NCI-H446 (cell line): ENCODE measurements at regions not wholly inside any gene's neighbourhood (a gene's known extent, or its start where the extent isn't known, plus 50 kb on each side); places are given as distances from the start of the nearest gene placed in this dataset.

Experiments used
- DNase-seq, 2 experiments: peaks; one replicate each; lab custom pipeline; 2025; lab: John Stamatoyannopoulos, UW

GRCh38 chr1:221812905-221813597, 71.2 kb upstream of the DUSP10 start:
- no peak for DNase-seq

GRCh38 chr1:221812088-221812752, 70.3 kb upstream of the DUSP10 start:
- DNase-seq = no peak

GRCh38 chr1:221810406-221810805, 68.5 kb upstream of the DUSP10 start:
- no peak for DNase-seq

- DNase-seq = no peak
Measured at GRCh38 chr1:221809091-221810029, 67.5 kb upstream of the DUSP10 start.

- peak in 1 of 2 experiments; percentile 36 for DNase-seq
Measured at GRCh38 chr1:221806984-221807383, 65.1 kb upstream of the DUSP10 start.

- no peak for DNase-seq
Measured at GRCh38 chr1:221806236-221806635, 64.3 kb upstream of the DUSP10 start.

GRCh38 chr1:221805121-221805520, 63.2 kb upstream of the DUSP10 start:
- DNase-seq = no peak

GRCh38 chr1:221804303-221804702, 62.4 kb upstream of the DUSP10 start:
- DNase-seq = no peak

- peak in 1 of 2 experiments; percentile 3 for DNase-seq
Measured at GRCh38 chr1:221801773-221802516, 60.1 kb upstream of the DUSP10 start.

GRCh38 chr1:221801251-221801661, 59.4 kb upstream of the DUSP10 start:
- DNase-seq = no peak

- no peak for DNase-seq
Measured at GRCh38 chr1:221800831-221801230, 58.9 kb upstream of the DUSP10 start.

GRCh38 chr1:221797506-221797905, 55.6 kb upstream of the DUSP10 start:
- DNase-seq = no peak

- no peak for DNase-seq
Measured at GRCh38 chr1:221796700-221797099, 54.8 kb upstream of the DUSP10 start.

GRCh38 chr1:221795380-221795779, 53.5 kb upstream of the DUSP10 start:
- no peak for DNase-seq

GRCh38 chr1:221794935-221795334, 53.0 kb upstream of the DUSP10 start:
- DNase-seq = no peak

GRCh38 chr1:221794079-221794670, 52.3 kb upstream of the DUSP10 start:
- no peak for DNase-seq

GRCh38 chr1:221793439-221794078, 51.7 kb upstream of the DUSP10 start:
- no peak for DNase-seq

GRCh38 chr1:221791846-221792245, 50.0 kb upstream of the DUSP10 start:
- no peak for DNase-seq
